Transverse colon (tissue), 4 donors: ENCODE measurements at regions not wholly inside any gene's neighbourhood (a gene's known extent, or its start where the extent isn't known, plus 50 kb on each side); places are given as distances from the start of the nearest gene placed in this dataset.

Experiments used
- DNase-seq: peaks from one replicate; pipeline ENCODE4 v3.0.0-alpha.2; 2019
- H3K27ac ChIP-seq, 4 donors: fragments of 200-600 bp; sonication (generic); 2 replicates each; pipeline ENCODE4 v1.5.1; 2016 to 2018; ENCODE audit warnings: inconsistent platforms in 4 of 4
- H3K27me3 ChIP-seq: fragments of 200-600 bp; sonication (generic); 2 replicates; pipeline ENCODE4 v1.5.1; 2017; ENCODE audit warnings: inconsistent platforms
- H3K36me3 ChIP-seq, 4 donors: fragments of 200-600 bp; sonication (generic); 2 replicates each; pipeline ENCODE4 v1.5.1; 2017 to 2019; ENCODE audit warnings: inconsistent platforms in 4 of 4
- H3K4me1 ChIP-seq, 4 donors: fragments of 200-600 bp; sonication (generic); 2 replicates each; pipeline ENCODE4 v1.5.1; 2017 to 2020; ENCODE audit warnings: inconsistent platforms in 4 of 4
- H3K4me3 ChIP-seq, 4 donors: fragments of 200-600 bp; sonication (generic); 1 replicate in 1 of 4; 2 replicates in 3 of 4; pipeline versions ENCODE4 v1.5.1 to v1.6.1; 2017 to 2019; ENCODE audit warnings: inconsistent platforms in 4 of 4
- H3K9me3 ChIP-seq, 2 donors: fragments of 200-600 bp; sonication (generic); 2 replicates each; pipeline ENCODE4 v1.5.1; 2017 to 2019; ENCODE audit warnings: inconsistent platforms in 2 of 2
- CTCF ChIP-seq, 5 experiments: fragments of 200-600 bp in 3 of 5; fragments of 450-650 bp in 2 of 5; sonication (generic) in 3 of 5; IDR thresholded peaks; 1 replicate in 2 of 5; 2 replicates in 3 of 5; pipeline ENCODE4 v1.5.1; 2016 to 2017; ENCODE audit warnings: antibody characterized with exemption in 5 of 5, inconsistent platforms in 3 of 5, mild to moderate bottlenecking in 2 of 5, moderate library complexity in 1 of 5
- EP300 ChIP-seq: sonication (generic); formaldehyde crosslinking; IDR thresholded peaks from one replicate; pipeline ENCODE4 v1.6.1; 2017; ENCODE audit warnings: antibody characterized with exemption, low read depth
- POLR2A ChIP-seq: fragments of 450-650 bp; IDR thresholded peaks from one replicate; pipeline ENCODE4 v1.6.1; 2016; ENCODE audit warnings: antibody characterized with exemption, mild to moderate bottlenecking, moderate library complexity
- POLR2AphosphoS5 ChIP-seq, 3 donors: sonication (generic); formaldehyde crosslinking; IDR thresholded peaks; one replicate each; pipeline ENCODE4 v1.6.1; 2016; ENCODE audit warnings: antibody characterized with exemption in 3 of 3
- WGBS, 2 donors: methylation state at CpG; one replicate each; pipeline ENCODE4 v1.1.5; 2018; ENCODE audit warnings: low coverage in 1 of 2; 5-methylcytosine and 5-hydroxymethylcytosine counted together
- in situ Hi-C, 4 donors: fragments of 200-750 bp; cut with MboI; loops; one replicate each; pipeline versions ENCODE4 v1.15.0 to v1.15.1; 2017; ENCODE audit warnings: low sequenced_read_pairs in 3 of 4, low pct_ligation_motif_present in 1 of 4, low pct_unique_long_range_greater_than_20kb in 1 of 4
- intact Hi-C: fragments of 100-400 bp; cut with DNase I; formaldehyde crosslinking; loops from one replicate; pipeline ENCODE4 v1.15.1; 2023; ENCODE audit warnings: low total_unique reads

GRCh38 chr12:60672949-60673348 is 1077.1 kb downstream of the SLC16A7 start:
- no peaks in the 10 kb centered on the region for H3K9me3 ChIP-seq
- 63% methylated on average over 3 of the region's 3 CpGs; no CpG with 5 or more reads in 1 of the 2 donors for WGBS, 2 donors
- intact Hi-C loops (no loop called here), in situ Hi-C loops (no loop called here)
- no peak overlapping the region for H3K4me3 ChIP-seq
- H3K27ac ChIP-seq: no peak overlapping the region
- TF ChIP-seq EP300: no peak
- TF ChIP-seq POLR2AphosphoS5 (IDR thresholded peaks at IDR 0.05): no peak
- no peak for TF ChIP-seq POLR2A
- no peak for TF ChIP-seq CTCF (IDR thresholded peaks at IDR 0.05)
- H3K4me1 ChIP-seq: no peaks in the 10 kb centered on the region
- no peaks in the 10 kb centered on the region for H3K27me3 ChIP-seq
- H3K36me3 ChIP-seq: no peaks in the 10 kb centered on the region
- no peak for DNase-seq

- in situ Hi-C loops: no loop called here
- Histone ChIP-seq H3K36me3 (no peaks in the 10 kb centered on the region), H3K27me3 (no peaks in the 10 kb centered on the region), H3K9me3 (peaks cover 0 to 3% of the 10 kb centered on the region in 2 donors), H3K4me3 (no peak overlapping the region), H3K4me1 (no peaks in the 10 kb centered on the region), H3K27ac (no peak overlapping the region)
- TF ChIP-seq POLR2A: no peak
- no peak for TF ChIP-seq EP300
- TF ChIP-seq POLR2AphosphoS5 (IDR thresholded peaks at IDR 0.05): no peak
- TF ChIP-seq CTCF (IDR thresholded peaks at IDR 0.05): no peak
- WGBS, 2 donors: 60 to 84% methylated on average over 8 to 12 of the region's 12 CpGs
- intact Hi-C loops: no loop called here
- no peak for DNase-seq
Measured at GRCh38 chr12:60684988-60685655, 1089.3 kb downstream of the SLC16A7 start.

- in situ Hi-C loops (no loop called here), intact Hi-C loops (loop anchor here (1.0 kb wide), 1 partner anchor 40 kb away; no protein-coding TSS in a partner anchor)
- no peak overlapping the region for H3K27ac ChIP-seq
- TF ChIP-seq POLR2AphosphoS5 (IDR thresholded peaks at IDR 0.05) (no peak), CTCF (IDR thresholded peaks at IDR 0.05) (no peak), EP300 (no peak), POLR2A (no peak)
- no peak for DNase-seq
- H3K27me3 ChIP-seq: no peaks in the 10 kb centered on the region
- no peaks in the 10 kb centered on the region for H3K36me3 ChIP-seq
- H3K4me1 ChIP-seq: no peaks in the 10 kb centered on the region
- H3K4me3 ChIP-seq: no peak overlapping the region
- H3K9me3 ChIP-seq: peaks cover 0 to 3% of the 10 kb centered on the region in 2 donors
Measured at GRCh38 chr12:60689137-60689536, 1093.3 kb downstream of the SLC16A7 start.

- intact Hi-C loops (loop anchor here (5.0 kb wide), 1 partner anchor 1441 kb away; no protein-coding TSS in a partner anchor), in situ Hi-C loops (no loop called here)
- no peak overlapping the region for H3K4me3 ChIP-seq
- 56 to 80% methylated on average over 1 of the region's 1 CpG for WGBS, 2 donors
- no peaks in the 10 kb centered on the region for H3K27me3 ChIP-seq
- TF ChIP-seq POLR2A: no peak
- TF ChIP-seq POLR2AphosphoS5 (IDR thresholded peaks at IDR 0.05): no peak
- TF ChIP-seq EP300: no peak
- no peak for TF ChIP-seq CTCF (IDR thresholded peaks at IDR 0.05)
- no peak for DNase-seq
- H3K4me1 ChIP-seq: no peaks in the 10 kb centered on the region
- no peak overlapping the region for H3K27ac ChIP-seq
- H3K9me3 ChIP-seq: peaks cover 0 to 3% of the 10 kb centered on the region in 2 donors
- H3K36me3 ChIP-seq: no peaks in the 10 kb centered on the region
Measured at GRCh38 chr12:60693019-60693626, 1097.3 kb downstream of the SLC16A7 start.
